HG03575 (cell line): ENCODE measurements at regions not wholly inside any gene's neighbourhood (a gene's known extent, or its start where the extent isn't known, plus 50 kb on each side); places are given as distances from the start of the nearest gene placed in this dataset.
"Not testable (repeated sequence)": the region's sequence is repeated elsewhere in the genome, so short reads cannot be mapped to it uniquely, and the experiment has no call there.

Experiments
- ATAC-seq: cut with Tn5 transposase; IDR thresholded peaks from one replicate; pipeline ENCODE4 v1.9.1; 2021; ENCODE audit not compliant: unreplicated experiment, insufficient number of reproducible peaks, low FRiP score; ENCODE audit errors: extremely low read depth

GRCh38 chr9:30258094-30258493, 2126.3 kb upstream of the ACO1 start:
- no peak for ATAC-seq

- no peak for ATAC-seq
Measured at GRCh38 chr9:30280229-30280900, 2104.1 kb upstream of the ACO1 start.

- ATAC-seq = no peak
Measured at GRCh38 chr9:30289435-30289834, 2095.0 kb upstream of the ACO1 start.

GRCh38 chr9:30292026-30292425, 2092.4 kb upstream of the ACO1 start:
- not testable (repeated sequence) for ATAC-seq

- ATAC-seq = no peak
Measured at GRCh38 chr9:30293231-30293630, 2091.2 kb upstream of the ACO1 start.

- ATAC-seq = no peak
Measured at GRCh38 chr9:30299126-30299780, 2085.2 kb upstream of the ACO1 start.

GRCh38 chr9:30301271-30301963, 2083.0 kb upstream of the ACO1 start:
- no peak for ATAC-seq

- no peak for ATAC-seq
Measured at GRCh38 chr9:30310711-30311110, 2073.7 kb upstream of the ACO1 start.

- ATAC-seq = no peak
Measured at GRCh38 chr9:30329431-30329830, 2055.0 kb upstream of the ACO1 start.

GRCh38 chr9:30348904-30349303, 2035.5 kb upstream of the ACO1 start:
- ATAC-seq = no peak

GRCh38 chr9:30349526-30350513, 2034.6 kb upstream of the ACO1 start:
- ATAC-seq = no peak

- ATAC-seq = no peak
Measured at GRCh38 chr9:30356221-30356620, 2028.2 kb upstream of the ACO1 start.

GRCh38 chr9:30362373-30362772, 2022.1 kb upstream of the ACO1 start:
- ATAC-seq = no peak

GRCh38 chr9:30366140-30366539, 2018.3 kb upstream of the ACO1 start:
- ATAC-seq = not testable (repeated sequence)

- no peak for ATAC-seq
Measured at GRCh38 chr9:30382271-30382670, 2002.2 kb upstream of the ACO1 start.

- ATAC-seq = no peak
Measured at GRCh38 chr9:30410273-30410672, 1974.2 kb upstream of the ACO1 start.

GRCh38 chr9:30411571-30411970, 1972.9 kb upstream of the ACO1 start:
- no peak for ATAC-seq

GRCh38 chr9:30459156-30459555, 1925.3 kb upstream of the ACO1 start:
- ATAC-seq = no peak

GRCh38 chr9:30476826-30477225, 1907.6 kb upstream of the ACO1 start:
- ATAC-seq = no peak
